Trophoblast cell (in vitro differentiated cells and primary cell): ENCODE measurements at regions not wholly inside any gene's neighbourhood (a gene's known extent, or its start where the extent isn't known, plus 50 kb on each side); places are given as distances from the start of the nearest gene placed in this dataset.

Experiments
- DNase-seq, 2 donors: peaks; one replicate each; pipeline ENCODE4 v3.0.0-alpha.2; 2016
- H2AFZ ChIP-seq: 2 replicates; pipeline ENCODE4 v1.6.1; 2013; ENCODE audit warnings: low read length, moderate library complexity, mild to moderate bottlenecking; ENCODE audit not compliant: insufficient read depth, poor library complexity
- H2AK5ac ChIP-seq: 2 replicates; pipeline ENCODE4 v1.6.1; 2013; ENCODE audit warnings: mild to moderate bottlenecking, low read length
- H2BK120ac ChIP-seq: 2 replicates; pipeline ENCODE4 v1.6.1; 2013; ENCODE audit warnings: low read length, mild to moderate bottlenecking, moderate library complexity; ENCODE audit not compliant: insufficient read depth, poor library complexity
- H2BK12ac ChIP-seq: 2 replicates; pipeline ENCODE4 v1.6.1; 2013; ENCODE audit warnings: mild to moderate bottlenecking, low read length, moderate library complexity
- H2BK5ac ChIP-seq: 2 replicates; pipeline ENCODE4 v1.6.1; 2013; ENCODE audit warnings: low read length, low read depth, moderate library complexity, mild to moderate bottlenecking; ENCODE audit not compliant: poor library complexity
- H3K14ac ChIP-seq: 2 replicates; pipeline ENCODE4 v1.6.1; 2013; ENCODE audit warnings: mild to moderate bottlenecking, low read length
- H3K18ac ChIP-seq: 2 replicates; pipeline ENCODE4 v1.6.1; 2013; ENCODE audit warnings: mild to moderate bottlenecking, low read length
- H3K23ac ChIP-seq: 2 replicates; pipeline ENCODE4 v1.6.1; 2013; ENCODE audit warnings: low read length
- H3K27ac ChIP-seq: 2 replicates; pipeline ENCODE4 v1.5.1; 2013; ENCODE audit warnings: low read depth, mild to moderate bottlenecking, inconsistent platforms, low read length, moderate library complexity
- H3K27me3 ChIP-seq: 2 replicates; pipeline ENCODE4 v1.6.1; 2013; ENCODE audit warnings: inconsistent platforms, mild to moderate bottlenecking, low read length, moderate library complexity; ENCODE audit not compliant: insufficient read depth
- H3K36me3 ChIP-seq, 2 experiments: 1 replicate in 1 of 2; 2 replicates in 1 of 2; pipeline ENCODE4 v1.6.1; 2013; ENCODE audit warnings: low read length in 2 of 2, mild to moderate bottlenecking in 2 of 2, moderate library complexity in 1 of 2; ENCODE audit not compliant: insufficient read depth in 2 of 2, control insufficient read depth in 1 of 2
- H3K4ac ChIP-seq: 2 replicates; pipeline ENCODE4 v1.6.1; 2013; ENCODE audit warnings: low read depth, mild to moderate bottlenecking, low read length, moderate library complexity
- H3K4me1 ChIP-seq, 2 experiments: 1 replicate in 1 of 2; 2 replicates in 1 of 2; pipeline ENCODE4 v1.6.1; 2013; ENCODE audit warnings: low read length in 2 of 2, mild to moderate bottlenecking in 2 of 2, moderate library complexity in 1 of 2; ENCODE audit not compliant: insufficient read depth in 2 of 2, control insufficient read depth in 1 of 2
- H3K4me2 ChIP-seq: 2 replicates; pipeline ENCODE4 v1.6.1; 2013; ENCODE audit warnings: inconsistent platforms, mild to moderate bottlenecking, low read length, moderate library complexity
- H3K4me3 ChIP-seq: 2 replicates; pipeline ENCODE4 v1.5.1; 2013; ENCODE audit warnings: mild to moderate bottlenecking, low read depth, low read length, inconsistent platforms
- H3K79me1 ChIP-seq: one replicate; pipeline ENCODE4 v1.6.1; 2013; ENCODE audit warnings: low read length
- H3K79me2 ChIP-seq: 2 replicates; pipeline ENCODE4 v1.6.1; 2013; ENCODE audit warnings: low read length, mild to moderate bottlenecking; ENCODE audit not compliant: control insufficient read depth, insufficient read depth, poor library complexity
- H3K9ac ChIP-seq: 2 replicates; pipeline ENCODE4 v1.6.1; 2013; ENCODE audit warnings: mild to moderate bottlenecking, low read length
- H3K9me3 ChIP-seq: 2 replicates; pipeline ENCODE4 v1.6.1; 2013; ENCODE audit warnings: low read depth, mild to moderate bottlenecking, control low read depth, inconsistent platforms, low read length; ENCODE audit not compliant: insufficient read depth
- H4K12ac ChIP-seq: 2 replicates; pipeline ENCODE4 v1.6.1; 2013; ENCODE audit warnings: low read depth, mild to moderate bottlenecking, low read length, moderate library complexity
- H4K8ac ChIP-seq: 2 replicates; pipeline ENCODE4 v1.6.1; 2013; ENCODE audit warnings: low read depth, mild to moderate bottlenecking, low read length, moderate library complexity
- H4K91ac ChIP-seq: one replicate; pipeline ENCODE4 v1.6.1; 2013; ENCODE audit warnings: low read depth, mild to moderate bottlenecking, low read length, moderate library complexity
- WGBS: extraction: QIAGEN DNeasy Blood & Tissue Kit; methylation state at CpG from one replicate; pipeline ENCODE4 v1.1.7; 2013; ENCODE audit warnings: missing lambda C conversion rate; ENCODE audit not compliant: insufficient read length, insufficient coverage; ENCODE audit errors: extremely low coverage; 5-methylcytosine and 5-hydroxymethylcytosine counted together

DNA sequence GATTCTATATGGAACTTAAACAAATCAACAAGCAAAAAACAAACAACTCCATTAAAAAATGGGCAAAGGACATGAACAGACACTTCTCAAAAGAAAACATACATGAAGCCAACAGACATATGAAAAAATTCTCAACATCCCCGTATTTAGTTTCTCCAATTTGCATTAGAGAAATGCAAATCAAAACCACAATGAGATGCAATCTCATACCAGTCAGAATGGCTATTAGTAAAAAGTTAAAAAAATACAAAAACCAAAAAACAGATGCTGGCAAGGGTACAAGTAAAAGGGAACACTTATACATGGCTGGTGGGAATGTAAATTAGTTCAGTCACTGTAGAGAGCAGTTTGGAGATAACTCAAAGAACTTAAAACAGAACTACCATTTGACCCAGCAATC is 342.1 kb upstream of the NUDT12 start:
- Histone ChIP-seq H3K27ac (no peak overlapping the region), H4K12ac (no peak overlapping the region), H3K79me2 (no peaks in the 10 kb centered on the region), H3K4ac (no peak overlapping the region), H3K4me3 (no peak overlapping the region), H3K79me1 (no peaks in the 10 kb centered on the region), H4K8ac (no peak overlapping the region), H3K9ac (no peak overlapping the region), H4K91ac (no peak overlapping the region), H3K23ac (no peak overlapping the region), H3K4me1 (no peaks in the 10 kb centered on the region), H2BK120ac (no peak overlapping the region), H3K18ac (no peak overlapping the region), H2BK5ac (no peak overlapping the region), H3K14ac (no peak overlapping the region), H2AK5ac (no peak overlapping the region), H3K9me3 (no peaks in the 10 kb centered on the region), H2BK12ac (no peak overlapping the region), H3K36me3 (no peaks in the 10 kb centered on the region), H2AFZ (no peak overlapping the region), H3K4me2 (no peak overlapping the region), H3K27me3 (no peaks in the 10 kb centered on the region)
- WGBS: no CpG with 5 or more reads among the region's 1 CpG
- no peak for DNase-seq

DNA sequence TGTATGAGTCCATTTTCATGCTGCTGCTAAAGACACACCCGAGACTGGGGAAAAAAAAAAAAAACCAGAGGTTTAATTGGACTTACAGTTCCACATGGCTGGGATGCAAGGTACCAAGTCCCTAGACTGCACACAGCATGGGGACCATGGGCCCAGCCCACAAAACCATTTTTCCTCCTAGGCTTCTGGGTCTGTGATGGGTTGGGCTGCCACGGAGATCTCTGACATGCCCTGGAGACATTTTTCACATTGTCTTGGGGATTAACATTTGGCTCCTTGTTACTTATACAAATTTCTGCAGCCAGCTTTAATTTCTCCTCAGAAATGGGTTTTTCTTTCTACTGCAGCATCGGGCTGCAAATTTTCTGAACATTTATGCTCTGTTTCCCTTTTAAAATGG is 340.3 kb upstream of the NUDT12 start:
- Histone ChIP-seq H2BK120ac (no peak overlapping the region), H3K23ac (no peak overlapping the region), H3K14ac (no peak overlapping the region), H3K9ac (no peak overlapping the region), H2AFZ (no peak overlapping the region), H3K79me1 (no peaks in the 10 kb centered on the region), H4K91ac (no peak overlapping the region), H3K27me3 (no peaks in the 10 kb centered on the region), H3K4ac (no peak overlapping the region), H2BK12ac (no peak overlapping the region), H3K4me2 (no peak overlapping the region), H3K79me2 (no peaks in the 10 kb centered on the region), H4K12ac (no peak overlapping the region), H3K4me1 (no peaks in the 10 kb centered on the region), H2AK5ac (no peak overlapping the region), H3K27ac (no peak overlapping the region), H3K36me3 (no peaks in the 10 kb centered on the region), H4K8ac (no peak overlapping the region), H2BK5ac (no peak overlapping the region), H3K4me3 (no peak overlapping the region), H3K18ac (no peak overlapping the region), H3K9me3 (no peaks in the 10 kb centered on the region)
- DNase-seq: no peak
- WGBS: no CpG with 5 or more reads among the region's 3 CpGs

DNA sequence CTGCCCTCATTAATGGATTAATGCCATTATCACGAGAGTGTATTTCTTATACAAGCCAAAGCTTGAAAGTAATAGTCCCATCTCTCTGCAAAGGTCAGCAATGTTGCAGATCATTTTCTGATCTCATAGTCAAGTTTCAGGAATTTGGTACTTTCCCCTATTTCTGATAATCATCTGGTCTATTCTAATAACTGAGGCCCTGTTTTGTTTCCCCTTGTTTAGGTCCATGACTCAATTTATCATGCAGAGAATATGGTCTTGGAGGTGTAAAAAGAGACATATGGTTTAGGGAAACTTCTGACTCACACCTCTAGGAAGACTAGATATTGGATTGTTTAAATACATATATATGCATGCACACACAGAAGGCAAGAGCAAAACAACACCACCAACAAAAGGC is 339.3 kb upstream of the NUDT12 start:
- H2BK120ac ChIP-seq: no peak overlapping the region
- H2BK5ac ChIP-seq: no peak overlapping the region
- H3K4me1 ChIP-seq: no peaks in the 10 kb centered on the region
- H4K8ac ChIP-seq: no peak overlapping the region
- H3K9me3 ChIP-seq: no peaks in the 10 kb centered on the region
- H4K12ac ChIP-seq: no peak overlapping the region
- no peak overlapping the region for H4K91ac ChIP-seq
- no peak overlapping the region for H3K27ac ChIP-seq
- H3K4me3 ChIP-seq: no peak overlapping the region
- no peak overlapping the region for H3K14ac ChIP-seq
- no peaks in the 10 kb centered on the region for H3K27me3 ChIP-seq
- H3K23ac ChIP-seq: no peak overlapping the region
- H3K9ac ChIP-seq: no peak overlapping the region
- no peak overlapping the region for H3K4me2 ChIP-seq
- DNase-seq: no peak
- H3K4ac ChIP-seq: no peak overlapping the region
- H2AK5ac ChIP-seq: no peak overlapping the region
- H2BK12ac ChIP-seq: no peak overlapping the region
- no peaks in the 10 kb centered on the region for H3K79me2 ChIP-seq
- no peak overlapping the region for H3K18ac ChIP-seq
- no CpG with 5 or more reads among the region's 1 CpG for WGBS
- H2AFZ ChIP-seq: no peak overlapping the region
- H3K36me3 ChIP-seq: no peaks in the 10 kb centered on the region
- H3K79me1 ChIP-seq: no peaks in the 10 kb centered on the region

DNA sequence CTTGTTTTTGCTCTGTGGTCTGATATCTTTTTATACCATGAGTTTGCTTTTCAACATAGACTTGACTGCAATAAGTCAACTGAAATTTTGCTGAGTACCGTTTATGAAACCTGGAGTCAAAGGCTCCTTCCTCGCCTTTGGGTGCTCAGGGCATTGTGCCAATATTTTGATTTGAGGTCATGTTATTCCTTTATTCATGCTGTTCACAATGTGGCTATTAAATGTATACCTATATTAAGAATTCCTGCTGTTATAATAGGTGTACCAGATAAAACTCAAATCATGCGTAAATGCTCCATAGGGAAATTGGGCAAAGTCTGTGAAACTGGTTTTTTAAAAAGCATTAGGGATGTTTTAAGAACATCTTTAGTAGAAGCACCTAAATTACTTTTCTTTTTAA is 334.0 kb upstream of the NUDT12 start:
- H3K14ac ChIP-seq: no peak overlapping the region
- H3K4me2 ChIP-seq: no peak overlapping the region
- H3K18ac ChIP-seq: no peak overlapping the region
- H4K91ac ChIP-seq: no peak overlapping the region
- no peak overlapping the region for H3K27ac ChIP-seq
- no CpG with 5 or more reads among the region's 3 CpGs for WGBS
- no peaks in the 10 kb centered on the region for H3K4me1 ChIP-seq
- no peak overlapping the region for H3K23ac ChIP-seq
- no peak overlapping the region for H2BK5ac ChIP-seq
- H3K9me3 ChIP-seq: no peaks in the 10 kb centered on the region
- H2AK5ac ChIP-seq: no peak overlapping the region
- H2BK120ac ChIP-seq: no peak overlapping the region
- H3K36me3 ChIP-seq: no peaks in the 10 kb centered on the region
- H3K4me3 ChIP-seq: no peak overlapping the region
- no peak overlapping the region for H4K12ac ChIP-seq
- no peak for DNase-seq
- H3K27me3 ChIP-seq: no peaks in the 10 kb centered on the region
- H3K4ac ChIP-seq: no peak overlapping the region
- H4K8ac ChIP-seq: no peak overlapping the region
- no peaks in the 10 kb centered on the region for H3K79me1 ChIP-seq
- H2BK12ac ChIP-seq: no peak overlapping the region
- H3K9ac ChIP-seq: no peak overlapping the region
- no peaks in the 10 kb centered on the region for H3K79me2 ChIP-seq
- H2AFZ ChIP-seq: no peak overlapping the region
